OCI-LY3 (cell line): ENCODE measurements at regions not wholly inside any gene's neighbourhood (a gene's known extent, or its start where the extent isn't known, plus 50 kb on each side); places are given as distances from the start of the nearest gene placed in this dataset.

Experiments used
- H2AFZ ChIP-seq: fragments of 200-600, 300-600 bp; shearing (Covaris generic); 2 replicates; pipeline ENCODE4 v1.6.0; 2014; ENCODE audit warnings: antibody characterized with exemption, low read depth, low read length
- H3K27ac ChIP-seq: fragments of 200-600, 300-600 bp; sonication (generic); 2 replicates; pipeline ENCODE4 v1.5.1; 2014; ENCODE audit warnings: mild to moderate bottlenecking, low read length, moderate library complexity, mixed read lengths
- H3K27me3 ChIP-seq: fragments of 200-600, 300-600 bp; sonication (generic); 2 replicates; pipeline ENCODE4 v1.6.1; 2014; ENCODE audit warnings: low read depth, low read length, mixed read lengths
- H3K36me3 ChIP-seq: fragments of 200-600, 300-600 bp; sonication (generic); replicated peaks from 2 replicates; pipeline ENCODE3; 2014; ENCODE audit warnings: low read depth, low read length, mixed read lengths
- H3K4me1 ChIP-seq: fragments of 300-600, 200-600 bp; sonication (generic); 2 replicates; pipeline ENCODE4 v1.6.1; 2014; ENCODE audit warnings: low read length, mixed read lengths
- H3K4me2 ChIP-seq: fragments of 200-600, 300-600 bp; sonication (generic); 2 replicates; pipeline ENCODE4 v1.6.1; 2014; ENCODE audit warnings: low read length, mixed read lengths
- H3K4me3 ChIP-seq: fragments of 300-600, 200-600 bp; sonication (generic); 2 replicates; pipeline ENCODE4 v1.5.1; 2014; ENCODE audit warnings: antibody characterized with exemption, mild to moderate bottlenecking, low read length, moderate library complexity
- H3K79me2 ChIP-seq: fragments of 300-600, 200-600 bp; shearing (Covaris generic); 2 replicates; pipeline ENCODE4 v1.6.1; 2014; ENCODE audit warnings: mild to moderate bottlenecking, low read length, mixed read lengths
- H3K9ac ChIP-seq: fragments of 300-600, 200-600 bp; shearing (Covaris generic); 2 replicates; pipeline ENCODE4 v1.6.0; 2014; ENCODE audit warnings: mild to moderate bottlenecking, low read length, moderate library complexity
- H3K9me3 ChIP-seq: fragments of 200-600, 300-600 bp; shearing (Covaris generic); 2 replicates; pipeline ENCODE4 v1.6.1; 2014; ENCODE audit warnings: low read length, mixed read lengths; ENCODE audit not compliant: insufficient read depth
- H4K20me1 ChIP-seq: fragments of 200-600, 300-600 bp; sonication (generic); 2 replicates; pipeline ENCODE4 v1.6.1; 2016; ENCODE audit warnings: low read length, mixed read lengths; ENCODE audit not compliant: insufficient read depth
- EZH2phosphoT487 ChIP-seq: fragments of 200-600 bp; shearing (Covaris generic); IDR thresholded peaks from 2 replicates; pipeline ENCODE4 v1.6.1; 2018; ENCODE audit warnings: antibody characterized with exemption, mixed run types, low read depth
- TF ChIP-seq, protein P1 (sequence below): fragments of 200-600, 300-600 bp; sonication (generic); IDR thresholded peaks from 2 replicates; pipeline ENCODE4 v1.5.1; 2014; ENCODE audit warnings: antibody characterized with exemption, low read length, low read depth

DNA sequence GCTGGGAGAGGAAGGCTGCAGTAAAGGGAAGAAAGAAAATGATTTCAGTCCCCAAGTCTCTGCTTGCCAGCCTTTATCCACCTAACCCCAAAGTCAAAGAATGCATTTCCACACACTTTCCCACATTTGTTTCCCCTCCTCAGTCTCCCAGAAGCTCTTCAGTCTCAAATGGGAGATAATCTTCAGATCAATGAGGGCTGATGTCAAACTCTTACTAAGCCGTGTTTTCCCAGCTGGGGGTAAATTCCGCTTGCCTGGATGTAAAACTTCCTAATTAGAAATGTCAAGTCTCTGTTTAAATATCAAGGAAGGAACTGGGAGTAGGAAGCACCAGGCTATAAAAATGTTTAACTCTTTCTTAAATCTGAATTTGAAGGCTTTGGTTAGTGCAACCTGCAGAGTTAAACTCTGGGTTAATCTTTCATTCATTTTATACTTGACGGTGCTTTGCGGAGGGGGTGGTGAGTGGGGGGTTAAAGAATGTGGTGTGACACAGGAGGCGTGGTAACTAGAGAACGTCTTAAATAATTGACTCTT, 601.4 kb upstream of the ACTRT1 start:
- Histone ChIP-seq H4K20me1 (no peaks in the 10 kb centered on the region), H2AFZ (no peak overlapping the region), H3K4me3 (no peak overlapping the region), H3K79me2 (no peaks in the 10 kb centered on the region), H3K9ac (no peak overlapping the region), H3K4me1 (no peaks in the 10 kb centered on the region), H3K9me3 (no peaks in the 10 kb centered on the region), H3K27me3 (no peaks in the 10 kb centered on the region), H3K27ac (no peak overlapping the region), H3K36me3 (no peaks in the 10 kb centered on the region), H3K4me2 (no peak overlapping the region)
- TF ChIP-seq, protein P1, sequence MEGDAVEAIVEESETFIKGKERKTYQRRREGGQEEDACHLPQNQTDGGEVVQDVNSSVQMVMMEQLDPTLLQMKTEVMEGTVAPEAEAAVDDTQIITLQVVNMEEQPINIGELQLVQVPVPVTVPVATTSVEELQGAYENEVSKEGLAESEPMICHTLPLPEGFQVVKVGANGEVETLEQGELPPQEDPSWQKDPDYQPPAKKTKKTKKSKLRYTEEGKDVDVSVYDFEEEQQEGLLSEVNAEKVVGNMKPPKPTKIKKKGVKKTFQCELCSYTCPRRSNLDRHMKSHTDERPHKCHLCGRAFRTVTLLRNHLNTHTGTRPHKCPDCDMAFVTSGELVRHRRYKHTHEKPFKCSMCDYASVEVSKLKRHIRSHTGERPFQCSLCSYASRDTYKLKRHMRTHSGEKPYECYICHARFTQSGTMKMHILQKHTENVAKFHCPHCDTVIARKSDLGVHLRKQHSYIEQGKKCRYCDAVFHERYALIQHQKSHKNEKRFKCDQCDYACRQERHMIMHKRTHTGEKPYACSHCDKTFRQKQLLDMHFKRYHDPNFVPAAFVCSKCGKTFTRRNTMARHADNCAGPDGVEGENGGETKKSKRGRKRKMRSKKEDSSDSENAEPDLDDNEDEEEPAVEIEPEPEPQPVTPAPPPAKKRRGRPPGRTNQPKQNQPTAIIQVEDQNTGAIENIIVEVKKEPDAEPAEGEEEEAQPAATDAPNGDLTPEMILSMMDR = no peak
- no peak for TF ChIP-seq EZH2phosphoT487

DNA sequence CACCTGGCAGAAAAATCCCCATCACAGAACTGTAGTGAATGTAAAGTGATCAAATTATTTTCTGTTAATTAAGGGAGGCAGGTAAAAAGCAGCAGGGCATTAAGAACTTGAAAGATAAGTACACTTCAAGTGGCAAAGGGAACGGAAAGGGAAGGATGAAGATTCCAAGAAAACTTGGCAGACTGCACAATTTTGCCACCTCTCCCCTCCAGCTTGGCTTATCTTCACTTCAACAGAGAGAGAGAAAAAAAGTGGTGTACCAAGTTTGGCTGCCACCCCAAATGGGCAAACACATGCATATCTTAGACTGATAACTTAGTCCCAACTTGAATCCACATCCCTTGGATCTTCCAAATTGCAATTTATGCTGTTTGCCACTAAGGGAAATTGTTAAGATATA, 598.1 kb upstream of the ACTRT1 start:
- Histone ChIP-seq H2AFZ (no peak overlapping the region), H3K27me3 (no peaks in the 10 kb centered on the region), H3K79me2 (no peaks in the 10 kb centered on the region), H3K9ac (no peak overlapping the region), H3K4me1 (no peaks in the 10 kb centered on the region), H4K20me1 (no peaks in the 10 kb centered on the region), H3K27ac (no peak overlapping the region), H3K9me3 (no peaks in the 10 kb centered on the region), H3K36me3 (no peaks in the 10 kb centered on the region), H3K4me3 (no peak overlapping the region), H3K4me2 (no peak overlapping the region)
- TF ChIP-seq, protein P1 = no peak
- no peak for TF ChIP-seq EZH2phosphoT487

DNA sequence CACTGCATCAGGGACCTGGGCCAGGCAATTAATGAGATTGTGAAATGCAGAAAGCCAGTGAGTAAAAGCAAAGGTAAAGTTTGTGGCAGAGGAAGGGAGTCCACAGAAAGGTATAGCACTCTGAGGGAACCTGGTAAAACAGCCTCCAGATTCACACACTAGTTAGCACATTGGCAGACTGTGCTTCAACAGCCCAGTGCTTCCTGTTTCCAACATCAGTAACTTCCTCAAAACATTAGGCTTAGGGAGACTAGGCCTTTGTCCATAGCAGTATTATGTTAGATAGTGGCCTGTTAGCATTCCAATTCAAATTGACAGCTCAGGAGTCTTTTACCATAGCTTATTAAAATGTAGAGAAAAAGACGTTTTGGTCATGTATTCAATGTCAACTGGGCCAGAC, 582.6 kb upstream of the ACTRT1 start:
- H3K4me3 ChIP-seq = no peak overlapping the region
- TF ChIP-seq, protein P1 = no peak
- TF ChIP-seq EZH2phosphoT487 = no peak
- H3K4me1 ChIP-seq = no peaks in the 10 kb centered on the region
- H3K27ac ChIP-seq = no peak overlapping the region
- H3K79me2 ChIP-seq = no peaks in the 10 kb centered on the region
- H3K27me3 ChIP-seq = no peaks in the 10 kb centered on the region
- H3K36me3 ChIP-seq = no peaks in the 10 kb centered on the region
- H3K9ac ChIP-seq = no peak overlapping the region
- no peaks in the 10 kb centered on the region for H4K20me1 ChIP-seq
- H3K4me2 ChIP-seq = no peak overlapping the region
- no peaks in the 10 kb centered on the region for H3K9me3 ChIP-seq
- no peak overlapping the region for H2AFZ ChIP-seq

DNA sequence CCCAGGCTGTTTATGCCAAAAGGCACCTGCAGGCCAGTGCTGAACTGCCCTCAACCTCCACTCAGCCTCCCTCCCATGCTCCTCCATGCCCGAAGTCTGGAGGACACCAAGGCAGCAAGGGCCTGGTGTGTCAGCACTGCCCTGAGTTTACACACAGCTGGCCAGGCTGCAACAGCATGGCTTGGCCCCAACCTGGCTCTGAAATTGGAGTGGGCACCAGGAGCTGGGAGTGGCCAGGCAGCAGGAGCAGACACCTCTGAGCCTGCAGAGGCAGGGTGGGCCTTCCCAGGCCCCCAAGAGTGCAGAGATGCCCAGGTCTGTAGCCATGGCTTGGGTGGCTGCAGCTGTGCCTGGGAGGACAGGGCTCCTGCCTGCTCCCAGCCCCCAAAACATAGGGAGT, 571.2 kb upstream of the ACTRT1 start:
- Histone ChIP-seq H3K36me3 (no peaks in the 10 kb centered on the region), H4K20me1 (no peaks in the 10 kb centered on the region), H3K4me2 (no peak overlapping the region), H3K4me1 (no peaks in the 10 kb centered on the region), H3K27ac (no peak overlapping the region), H3K79me2 (no peaks in the 10 kb centered on the region), H3K27me3 (no peaks in the 10 kb centered on the region), H2AFZ (no peak overlapping the region), H3K9ac (no peak overlapping the region), H3K4me3 (no peak overlapping the region), H3K9me3 (no peaks in the 10 kb centered on the region)
- TF ChIP-seq EZH2phosphoT487 = no peak
- TF ChIP-seq, protein P1 = no peak
